Kidney epithelial cell (primary cell): ENCODE measurements at regions not wholly inside any gene's neighbourhood (a gene's known extent, or its start where the extent isn't known, plus 50 kb on each side); places are given as distances from the start of the nearest gene placed in this dataset.

Source experiments
- DNase-seq: peaks from one replicate; pipeline ENCODE4 v3.0.0-alpha.2; 2010; ENCODE audit warnings: low read depth
- H3K27me3 ChIP-seq: 2 replicates; pipeline ENCODE4 v1.6.0; 2011; ENCODE audit warnings: low read length; ENCODE audit not compliant: control insufficient read depth, insufficient read depth
- H3K36me3 ChIP-seq: 2 replicates; pipeline ENCODE4 v1.5.1; 2011; ENCODE audit warnings: low read length; ENCODE audit not compliant: control insufficient read depth, insufficient read depth
- H3K4me3 ChIP-seq: 2 replicates; pipeline ENCODE4 v1.5.1; 2011; ENCODE audit warnings: low read depth, mild to moderate bottlenecking, control low read depth, low read length
- TF ChIP-seq, protein P1 (sequence below): IDR thresholded peaks from 2 replicates; pipeline ENCODE4 v1.5.1; 2011; ENCODE audit warnings: mild to moderate bottlenecking, moderate library complexity, low read length, control low read depth, inconsistent platforms; ENCODE audit not compliant: insufficient read depth, poor library complexity, severe bottlenecking

DNA sequence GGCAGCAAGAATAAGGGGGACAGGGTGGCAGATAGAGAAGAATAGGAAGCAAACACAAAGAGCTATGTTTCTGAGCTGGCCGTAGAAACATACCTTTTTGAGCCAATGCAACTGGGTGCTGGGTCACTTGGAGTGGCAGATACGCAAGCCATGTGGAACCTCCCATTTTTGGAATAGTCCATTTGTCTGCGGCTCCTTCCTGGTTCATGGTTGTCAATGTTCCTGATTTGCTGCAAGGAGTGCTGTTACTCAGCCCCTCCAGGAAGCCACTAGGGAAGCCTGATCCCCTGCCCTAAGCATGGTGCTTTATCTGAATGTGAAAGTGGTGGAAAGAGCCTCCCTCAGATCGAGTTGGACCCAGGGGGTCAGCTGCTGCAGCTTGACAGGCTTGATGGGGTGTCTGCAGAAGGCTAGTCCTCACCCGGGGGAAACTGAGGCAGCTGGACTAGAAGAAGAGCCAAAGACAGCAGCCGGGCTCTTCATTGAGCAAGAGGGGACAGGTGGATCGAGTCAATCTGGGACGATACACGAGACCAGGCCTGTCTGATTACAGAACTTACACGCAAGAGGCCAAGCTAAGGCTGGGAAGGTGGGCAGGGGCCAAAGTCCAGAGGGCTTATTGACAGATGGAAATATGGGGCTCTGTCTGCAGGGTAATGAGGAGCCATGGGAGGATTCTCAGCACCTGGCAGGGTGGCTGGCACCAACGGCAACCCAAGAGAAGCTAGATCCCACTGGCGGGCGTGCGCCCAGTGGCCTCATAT, 57.4 kb upstream of the CTNNBL1 start:
- Histone ChIP-seq H3K4me3 (no peak overlapping the region), H3K36me3 (no peaks in the 10 kb centered on the region), H3K27me3 (peaks cover 15% of the 10 kb centered on the region)
- DNase-seq, result no peak
- TF ChIP-seq, protein P1, sequence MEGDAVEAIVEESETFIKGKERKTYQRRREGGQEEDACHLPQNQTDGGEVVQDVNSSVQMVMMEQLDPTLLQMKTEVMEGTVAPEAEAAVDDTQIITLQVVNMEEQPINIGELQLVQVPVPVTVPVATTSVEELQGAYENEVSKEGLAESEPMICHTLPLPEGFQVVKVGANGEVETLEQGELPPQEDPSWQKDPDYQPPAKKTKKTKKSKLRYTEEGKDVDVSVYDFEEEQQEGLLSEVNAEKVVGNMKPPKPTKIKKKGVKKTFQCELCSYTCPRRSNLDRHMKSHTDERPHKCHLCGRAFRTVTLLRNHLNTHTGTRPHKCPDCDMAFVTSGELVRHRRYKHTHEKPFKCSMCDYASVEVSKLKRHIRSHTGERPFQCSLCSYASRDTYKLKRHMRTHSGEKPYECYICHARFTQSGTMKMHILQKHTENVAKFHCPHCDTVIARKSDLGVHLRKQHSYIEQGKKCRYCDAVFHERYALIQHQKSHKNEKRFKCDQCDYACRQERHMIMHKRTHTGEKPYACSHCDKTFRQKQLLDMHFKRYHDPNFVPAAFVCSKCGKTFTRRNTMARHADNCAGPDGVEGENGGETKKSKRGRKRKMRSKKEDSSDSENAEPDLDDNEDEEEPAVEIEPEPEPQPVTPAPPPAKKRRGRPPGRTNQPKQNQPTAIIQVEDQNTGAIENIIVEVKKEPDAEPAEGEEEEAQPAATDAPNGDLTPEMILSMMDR, result no peak

DNA sequence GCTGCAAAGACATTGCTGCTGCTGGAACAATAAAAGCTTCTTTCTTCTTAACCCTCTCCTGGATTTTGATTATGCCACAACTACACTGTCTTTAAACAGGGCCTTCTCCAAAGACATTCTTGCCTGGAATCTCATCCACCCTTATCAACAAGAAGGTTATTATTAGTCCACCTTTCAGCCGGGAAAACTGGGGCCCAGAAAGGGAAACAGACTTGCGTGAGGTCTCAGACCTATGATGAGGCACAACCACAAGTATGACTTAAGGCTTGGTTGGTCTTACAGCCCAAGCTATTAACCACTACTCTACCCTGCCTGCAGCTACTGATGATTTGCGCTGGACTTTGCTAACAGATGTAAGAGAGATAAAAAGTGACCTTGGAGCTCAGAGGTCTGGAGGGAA, 62.8 kb upstream of the CTNNBL1 start:
- no peaks in the 10 kb centered on the region for H3K36me3 ChIP-seq
- TF ChIP-seq, protein P1, result no peak
- peaks cover 13% of the 10 kb centered on the region for H3K27me3 ChIP-seq
- no peak overlapping the region for H3K4me3 ChIP-seq
- no peak for DNase-seq

DNA sequence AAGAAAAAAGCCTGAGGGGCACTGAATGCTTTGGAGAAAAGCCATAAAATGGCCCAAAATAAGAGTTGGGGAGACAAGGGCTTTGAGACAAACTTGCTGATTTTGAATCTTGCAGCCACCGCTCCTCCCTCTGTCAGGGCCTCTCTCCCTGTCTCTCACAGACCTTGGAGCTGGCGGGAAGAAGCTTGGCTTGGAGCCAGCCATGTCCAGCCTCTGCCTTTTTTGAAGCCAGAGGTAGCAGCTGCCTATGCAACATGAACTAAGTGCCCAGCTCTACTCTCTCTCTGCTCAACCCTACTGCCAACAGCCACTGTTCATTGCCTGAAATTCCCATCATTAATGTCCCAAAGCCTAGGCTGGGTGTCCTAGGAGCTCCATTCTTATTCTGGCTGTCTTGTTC, 63.7 kb upstream of the CTNNBL1 start:
- no peak for DNase-seq
- TF ChIP-seq, protein P1, result no peak
- H3K27me3 ChIP-seq, result peaks cover 13% of the 10 kb centered on the region
- no peak overlapping the region for H3K4me3 ChIP-seq
- H3K36me3 ChIP-seq, result no peaks in the 10 kb centered on the region

DNA sequence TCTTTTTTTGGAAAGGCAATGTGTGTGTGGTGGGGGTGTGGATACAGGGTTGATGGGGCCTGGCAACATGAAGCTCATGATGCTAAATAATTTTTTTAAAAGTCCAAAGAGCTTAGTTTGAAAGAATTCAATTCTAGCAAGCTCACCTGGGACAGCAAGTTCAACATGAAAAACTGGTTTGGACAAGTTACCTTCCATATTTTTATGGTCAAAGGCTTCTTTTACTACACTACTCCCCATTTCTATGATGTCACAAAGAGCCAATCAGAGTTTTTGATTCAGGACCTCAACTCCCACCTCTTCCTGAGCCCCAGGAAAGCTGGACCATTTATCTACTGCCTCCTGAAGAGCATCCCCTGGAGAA, 66.1 kb upstream of the CTNNBL1 start:
- Histone ChIP-seq H3K36me3 (no peaks in the 10 kb centered on the region), H3K4me3 (no peak overlapping the region), H3K27me3 (peaks cover 10% of the 10 kb centered on the region)
- DNase-seq, result no peak
- TF ChIP-seq, protein P1, result no peak

DNA sequence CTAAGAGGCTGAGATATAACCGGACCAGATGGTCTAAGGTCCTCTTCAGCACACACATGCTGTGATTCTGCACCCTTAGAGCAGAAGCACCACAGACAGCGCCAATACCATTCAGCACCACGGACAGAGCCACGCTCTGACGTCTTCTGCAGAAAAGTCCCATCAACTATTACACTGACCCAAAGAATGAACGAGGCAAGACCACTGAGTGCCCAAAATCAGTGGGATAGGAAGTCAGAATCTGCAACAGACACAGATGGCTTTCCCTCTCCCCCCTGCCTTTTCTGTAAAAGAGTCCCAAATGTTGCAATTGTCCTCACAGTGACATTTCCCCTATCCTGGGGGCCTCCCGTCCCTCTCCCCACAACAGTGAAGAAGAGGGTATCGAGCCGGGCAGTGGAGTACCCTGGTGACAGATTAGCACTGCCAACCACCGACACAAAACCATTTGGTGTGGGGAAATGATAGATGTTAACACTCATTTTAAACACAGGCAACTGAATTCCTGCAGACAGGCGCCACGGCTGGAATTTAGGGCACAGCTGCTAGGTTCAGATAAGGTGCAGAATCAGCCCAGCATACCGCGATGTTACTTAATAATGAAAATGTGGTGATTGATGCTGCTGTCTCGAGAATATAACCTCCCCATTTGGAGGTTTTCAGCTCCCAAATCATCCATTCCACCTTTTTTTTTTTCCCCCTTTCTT, 66.6 kb upstream of the CTNNBL1 start:
- H3K36me3 ChIP-seq, result no peaks in the 10 kb centered on the region
- peaks cover 10% of the 10 kb centered on the region for H3K27me3 ChIP-seq
- TF ChIP-seq, protein P1, result no peak
- no peak overlapping the region for H3K4me3 ChIP-seq
- no peak for DNase-seq
